T-helper 2 cell treated with Interferon-gamma antibody and Interleukin-4, amounts not matched to agents 5 μg/mL and 100 μg/mL, for 36 hours (primary cell): ENCODE measurements at regions not wholly inside any gene's neighbourhood (a gene's known extent, or its start where the extent isn't known, plus 50 kb on each side); places are given as distances from the start of the nearest gene placed in this dataset.

Source experiments
- DNase-seq: peaks from one replicate; pipeline ENCODE4 v3.0.0; 2021; ENCODE audit warnings: low spot score
- H3K27ac Mint-ChIP-seq: one replicate; pipeline ENCODE4 v1.8.0; 2021; ENCODE audit warnings: mild to moderate bottlenecking, mixed read lengths
- H3K27me3 Mint-ChIP-seq: one replicate; pipeline ENCODE4 v1.8.0; 2021; ENCODE audit warnings: low read depth, mixed read lengths
- H3K36me3 Mint-ChIP-seq: one replicate; pipeline ENCODE4 v1.8.0; 2021; ENCODE audit warnings: low read depth, mixed read lengths
- H3K4me1 Mint-ChIP-seq: one replicate; pipeline ENCODE4 v1.8.0; 2021; ENCODE audit warnings: low read depth, mixed read lengths
- H3K4me3 Mint-ChIP-seq: one replicate; pipeline ENCODE4 v1.8.0; 2022; ENCODE audit warnings: mild to moderate bottlenecking, moderate library complexity, mixed read lengths
- H3K9me3 Mint-ChIP-seq: one replicate; pipeline ENCODE4 v1.8.0; 2021; ENCODE audit warnings: mixed read lengths

GRCh38 chr4:152090543-152090942 lies 329.7 kb upstream of the GATB start:
- DNase-seq, result peak; percentile 8
- no peaks in the 10 kb centered on the region for H3K27me3 Mint-ChIP-seq
- no peaks in the 10 kb centered on the region for H3K9me3 Mint-ChIP-seq
- H3K4me1 Mint-ChIP-seq, result peaks cover 30% of the 10 kb centered on the region
- H3K36me3 Mint-ChIP-seq, result peaks cover 8% of the 10 kb centered on the region
- H3K4me3 Mint-ChIP-seq, result no peak overlapping the region
- peak overlapping the region; percentile 86 for H3K27ac Mint-ChIP-seq

- no peak for DNase-seq
- Mint-ChIP-seq H3K4me3 (no peak overlapping the region), H3K4me1 (peaks cover 26% of the 10 kb centered on the region), H3K27me3 (no peaks in the 10 kb centered on the region), H3K27ac (peak overlapping the region; percentile 21), H3K36me3 (peaks cover 8% of the 10 kb centered on the region), H3K9me3 (no peaks in the 10 kb centered on the region)
Observed at GRCh38 chr4:152089584-152089983, 328.8 kb upstream of the GATB start.

- no peak overlapping the region for H3K27ac Mint-ChIP-seq
- no peaks in the 10 kb centered on the region for H3K9me3 Mint-ChIP-seq
Observed at GRCh38 chr4:152087335-152087734, 326.5 kb upstream of the GATB start.

GRCh38 chr4:152085657-152086056 lies 324.9 kb upstream of the GATB start:
- H3K27me3 Mint-ChIP-seq, result peaks cover 2% of the 10 kb centered on the region
- peaks cover 8% of the 10 kb centered on the region for H3K36me3 Mint-ChIP-seq

More at GRCh38 chr4:152087335-152087734, 326.5 kb upstream of the GATB start:
- Mint-ChIP-seq H3K36me3 (peaks cover 4% of the 10 kb centered on the region), H3K4me3 (no peak overlapping the region), H3K4me1 (peaks cover 20% of the 10 kb centered on the region), H3K27me3 (peaks cover 2% of the 10 kb centered on the region)
- DNase-seq, result no peak

GRCh38 chr4:152083338-152083737 lies 322.5 kb upstream of the GATB start:
- Mint-ChIP-seq H3K27me3 (peaks cover 2% of the 10 kb centered on the region), H3K9me3 (peaks cover 11% of the 10 kb centered on the region), H3K4me1 (peaks cover 18% of the 10 kb centered on the region), H3K36me3 (peaks cover 7% of the 10 kb centered on the region), H3K4me3 (no peak overlapping the region), H3K27ac (no peak overlapping the region)
- DNase-seq, result no peak

More at GRCh38 chr4:152085657-152086056, 324.9 kb upstream of the GATB start:
- Mint-ChIP-seq H3K27ac (no peak overlapping the region), H3K9me3 (peaks cover 11% of the 10 kb centered on the region), H3K4me1 (peaks cover 22% of the 10 kb centered on the region), H3K4me3 (no peak overlapping the region)
- no peak for DNase-seq

GRCh38 chr4:152081024-152081423 lies 320.2 kb upstream of the GATB start:
- H3K27ac Mint-ChIP-seq, result peak overlapping the region; percentile 28
- no peak for DNase-seq
- peaks cover 25% of the 10 kb centered on the region for H3K4me1 Mint-ChIP-seq
- H3K27me3 Mint-ChIP-seq, result peaks cover 2% of the 10 kb centered on the region
- H3K9me3 Mint-ChIP-seq, result peaks cover 19% of the 10 kb centered on the region
- no peak overlapping the region for H3K4me3 Mint-ChIP-seq
- H3K36me3 Mint-ChIP-seq, result peaks cover 14% of the 10 kb centered on the region

GRCh38 chr4:152079543-152080293 lies 318.9 kb upstream of the GATB start:
- peak; percentile 15 for DNase-seq
- Mint-ChIP-seq H3K27ac (peak overlapping the region; percentile 68), H3K9me3 (peaks cover 19% of the 10 kb centered on the region), H3K27me3 (peaks cover 2% of the 10 kb centered on the region), H3K4me3 (peak overlapping the region; percentile 56), H3K36me3 (peaks cover 14% of the 10 kb centered on the region), H3K4me1 (peaks cover 27% of the 10 kb centered on the region)

GRCh38 chr4:152079079-152079478 lies 318.3 kb upstream of the GATB start:
- peaks cover 27% of the 10 kb centered on the region for H3K4me1 Mint-ChIP-seq
- H3K27me3 Mint-ChIP-seq, result peaks cover under 1% of the 10 kb centered on the region
- peaks cover 14% of the 10 kb centered on the region for H3K36me3 Mint-ChIP-seq
- H3K27ac Mint-ChIP-seq, result no peak overlapping the region
- H3K4me3 Mint-ChIP-seq, result no peak overlapping the region
- DNase-seq, result no peak
- H3K9me3 Mint-ChIP-seq, result peaks cover 19% of the 10 kb centered on the region

GRCh38 chr4:152077582-152077981 lies 316.8 kb upstream of the GATB start:
- Mint-ChIP-seq H3K4me1 (peaks cover 27% of the 10 kb centered on the region), H3K9me3 (peaks cover 19% of the 10 kb centered on the region), H3K4me3 (no peak overlapping the region), H3K27me3 (no peaks in the 10 kb centered on the region), H3K36me3 (peaks cover 14% of the 10 kb centered on the region), H3K27ac (no peak overlapping the region)
- DNase-seq, result no peak

- H3K36me3 Mint-ChIP-seq, result peaks cover 10% of the 10 kb centered on the region
- H3K27ac Mint-ChIP-seq, result no peak overlapping the region
- H3K9me3 Mint-ChIP-seq, result peaks cover 8% of the 10 kb centered on the region
- no peak overlapping the region for H3K4me3 Mint-ChIP-seq
- no peaks in the 10 kb centered on the region for H3K27me3 Mint-ChIP-seq
- H3K4me1 Mint-ChIP-seq, result peaks cover 19% of the 10 kb centered on the region
- no peak for DNase-seq
Observed at GRCh38 chr4:152075253-152075928, 314.6 kb upstream of the GATB start.

- Mint-ChIP-seq H3K4me1 (peaks cover 11% of the 10 kb centered on the region), H3K27ac (no peak overlapping the region), H3K27me3 (no peaks in the 10 kb centered on the region), H3K4me3 (no peak overlapping the region), H3K36me3 (peaks cover 7% of the 10 kb centered on the region), H3K9me3 (peaks cover 8% of the 10 kb centered on the region)
- no peak for DNase-seq
Observed at GRCh38 chr4:152074573-152074972, 313.8 kb upstream of the GATB start.

- no peak for DNase-seq
- Mint-ChIP-seq H3K4me3 (no peak overlapping the region), H3K9me3 (peaks cover 8% of the 10 kb centered on the region), H3K27me3 (no peaks in the 10 kb centered on the region), H3K4me1 (peaks cover 11% of the 10 kb centered on the region), H3K36me3 (peaks cover 7% of the 10 kb centered on the region), H3K27ac (no peak overlapping the region)
Observed at GRCh38 chr4:152074088-152074437, 313.3 kb upstream of the GATB start.

- H3K27me3 Mint-ChIP-seq, result no peaks in the 10 kb centered on the region
- peaks cover 8% of the 10 kb centered on the region for H3K9me3 Mint-ChIP-seq
- H3K27ac Mint-ChIP-seq, result no peak overlapping the region
- peaks cover 8% of the 10 kb centered on the region for H3K36me3 Mint-ChIP-seq
- H3K4me3 Mint-ChIP-seq, result no peak overlapping the region
- no peak for DNase-seq
- peaks cover 14% of the 10 kb centered on the region for H3K4me1 Mint-ChIP-seq
Observed at GRCh38 chr4:152073351-152074087, 312.7 kb upstream of the GATB start.

GRCh38 chr4:152072906-152073305 lies 312.1 kb upstream of the GATB start:
- H3K9me3 Mint-ChIP-seq, result peaks cover 8% of the 10 kb centered on the region
- peaks cover 8% of the 10 kb centered on the region for H3K36me3 Mint-ChIP-seq
- H3K27ac Mint-ChIP-seq, result no peak overlapping the region
- DNase-seq, result no peak
- H3K4me1 Mint-ChIP-seq, result peaks cover 15% of the 10 kb centered on the region
- no peaks in the 10 kb centered on the region for H3K27me3 Mint-ChIP-seq
- no peak overlapping the region for H3K4me3 Mint-ChIP-seq
